A549 (cell line): ENCODE measurements at regions not wholly inside any gene's neighbourhood (a gene's known extent, or its start where the extent isn't known, plus 50 kb on each side); places are given as distances from the start of the nearest gene placed in this dataset.

Experiments
- ATAC-seq, 2 experiments: fragments of 200-7000 bp in 1 of 2; fragments of >200 bp in 1 of 2; cut with Nextera tagmentation in 1 of 2; cut with Tn5 transposase in 1 of 2; 3 replicates each; pipeline versions ENCODE4 v1.8.0 to v1.9.1; 2018 to 2020; ENCODE audit warnings: mild to moderate bottlenecking in 1 of 2, moderate library complexity in 1 of 2
- CTCF ChIA-PET: fragments of 300-600 bp; sonication (Branson Sonifier 250); formaldehyde crosslinking; extraction: SDS; loops from one replicate; lab custom pipeline; 2021; ENCODE audit warnings: antibody characterized with exemption, inconsistent platforms; lab: Yijun Ruan, JAX
- POLR2A ChIA-PET: fragments of 350-600 bp; formaldehyde crosslinking; extraction: SDS; loops from one replicate; lab custom pipeline; 2021; ENCODE audit warnings: antibody characterized with exemption, inconsistent platforms; lab: Yijun Ruan, JAX
- DNase-seq, 2 experiments: peaks; one replicate each; pipeline versions ENCODE4 v3.0.0 to v3.0.0-alpha.2; 2011 to 2016; ENCODE audit warnings: low read depth in 1 of 2, low spot score in 1 of 2
- FAIRE-seq: peaks from 2 replicates; lab custom pipeline; 2011; peaks lifted over from hg19 to GRCh38; lab: Jason Lieb, UNC
- H3K27ac ChIP-seq, 2 experiments: fragments of >200 bp; sonication (Bioruptor Twin); formaldehyde crosslinking; 3 replicates each; pipeline ENCODE4 v1.5.1; 2016 to 2017
- H3K4me1 ChIP-seq: fragments of >200 bp; sonication (Bioruptor Twin); formaldehyde crosslinking; 3 replicates; pipeline ENCODE4 v1.6.1; 2016
- H3K4me2 ChIP-seq: fragments of >200 bp; sonication (Bioruptor Twin); formaldehyde crosslinking; 3 replicates; pipeline ENCODE4 v1.6.1; 2016
- H3K4me3 ChIP-seq: fragments of >200 bp; sonication (Bioruptor Twin); formaldehyde crosslinking; 3 replicates; pipeline ENCODE4 v1.5.1; 2016
- H3K9me3 ChIP-seq: fragments of >200 bp; sonication (Bioruptor Twin); formaldehyde crosslinking; 3 replicates; pipeline ENCODE4 v1.6.1; 2016
- CHD2 ChIP-seq: fragments of 150-350 bp; IDR thresholded peaks from 2 replicates; pipeline ENCODE4 v1.6.1; 2014; ENCODE audit warnings: low read length; ENCODE audit not compliant: partially characterized antibody
- EHMT2 ChIP-seq: fragments of 200-600 bp; sonication (generic); IDR thresholded peaks from 2 replicates; pipeline ENCODE4 v1.6.1; 2016; ENCODE audit warnings: antibody characterized with exemption, low read depth, mild to moderate bottlenecking, moderate library complexity
- EP300 ChIP-seq, 2 experiments: fragments of >200 bp; sonication (Bioruptor Twin); formaldehyde crosslinking; IDR thresholded peaks; 2 replicates in 1 of 2; 3 replicates in 1 of 2; pipeline ENCODE4 v1.6.1; 2016 to 2017
- HOXB13 ChIP-seq: fragments of 250-450 bp; sonication (Bioruptor Pico); IDR thresholded peaks from 2 replicates; pipeline ENCODE4 v1.5.0; 2020; ENCODE audit warnings: low read depth, mild to moderate bottlenecking, moderate library complexity
- HOXB5 ChIP-seq: fragments of 250-450 bp; sonication (Bioruptor Pico); IDR thresholded peaks from 2 replicates; pipeline ENCODE4 v1.5.0; 2020; ENCODE audit warnings: mild to moderate bottlenecking, moderate library complexity
- KDM5A ChIP-seq: fragments of 200-600 bp; sonication (generic); IDR thresholded peaks from 2 replicates; pipeline ENCODE4 v1.6.1; 2016; ENCODE audit warnings: antibody characterized with exemption, mild to moderate bottlenecking
- NFE2L2 ChIP-seq: fragments of 150-350 bp; conservative IDR thresholded peaks from 2 replicates; pipeline ENCODE4 v1.6.1; 2014; ENCODE audit warnings: low read length
- NPAS2 ChIP-seq: fragments of 250-450 bp; sonication (Bioruptor Pico); IDR thresholded peaks from 2 replicates; pipeline ENCODE4 v1.8.0; 2022; ENCODE audit warnings: mild to moderate bottlenecking, moderate library complexity, borderline replicate concordance
- NR3C1 ChIP-seq: fragments of >200 bp; sonication (Bioruptor Twin); formaldehyde crosslinking; IDR thresholded peaks from 3 replicates; pipeline ENCODE4 v1.6.1; 2017
- RAD21 ChIP-seq, 2 experiments: fragments of >200 bp in 1 of 2; sonication (Bioruptor Twin) in 1 of 2; formaldehyde crosslinking in 1 of 2; IDR thresholded peaks in 1 of 2; conservative IDR thresholded peaks in 1 of 2; 2 replicates in 1 of 2; 3 replicates in 1 of 2; pipeline ENCODE4 v1.6.1; 2012 to 2018; ENCODE audit warnings: inconsistent platforms in 1 of 2
- RFX5 ChIP-seq: fragments of 450-650 bp; IDR thresholded peaks from 2 replicates; pipeline ENCODE4 v1.7.1; 2014; ENCODE audit warnings: antibody characterized with exemption, mild to moderate bottlenecking, moderate library complexity
- ZC3H11A ChIP-seq: fragments of 450-650 bp; IDR thresholded peaks from 2 replicates; pipeline ENCODE4 v1.6.1; 2014; ENCODE audit warnings: antibody characterized with exemption, mild to moderate bottlenecking
- ZFP36 ChIP-seq: fragments of 450-650 bp; IDR thresholded peaks from 2 replicates; pipeline ENCODE4 v1.6.1; 2014; ENCODE audit warnings: borderline replicate concordance; ENCODE audit not compliant: partially characterized antibody
- WGBS: methylation state at CpG from one replicate; pipeline ENCODE4 v1.1.6; 2017; ENCODE audit errors: missing lambda C conversion rate; 5-methylcytosine and 5-hydroxymethylcytosine counted together
- TF ChIP-seq, protein P1 (sequence below): fragments of >200 bp; sonication (Bioruptor Twin); formaldehyde crosslinking; IDR thresholded peaks from 3 replicates; pipeline ENCODE4 v1.5.1; 2016
- TF ChIP-seq, protein P2 (sequence below): fragments of 250-450 bp; sonication (Bioruptor Pico); IDR thresholded peaks from 2 replicates; pipeline ENCODE4 v1.5.0; 2020; ENCODE audit warnings: low read depth, mild to moderate bottlenecking, moderate library complexity
- TF ChIP-seq, protein P3 (sequence below): IDR thresholded peaks from 2 replicates; pipeline ENCODE4 v1.6.1; 2012; ENCODE audit warnings: low read depth, borderline replicate concordance
- TF ChIP-seq, protein P4 (sequence below): IDR thresholded peaks from 2 replicates; pipeline ENCODE4 v1.6.1; 2012
- TF ChIP-seq, protein P5 (sequence below): fragments of 200-600 bp; sonication (generic); IDR thresholded peaks from 2 replicates; pipeline ENCODE4 v1.6.1; 2016; ENCODE audit warnings: antibody characterized with exemption, mild to moderate bottlenecking, moderate library complexity

DNA sequence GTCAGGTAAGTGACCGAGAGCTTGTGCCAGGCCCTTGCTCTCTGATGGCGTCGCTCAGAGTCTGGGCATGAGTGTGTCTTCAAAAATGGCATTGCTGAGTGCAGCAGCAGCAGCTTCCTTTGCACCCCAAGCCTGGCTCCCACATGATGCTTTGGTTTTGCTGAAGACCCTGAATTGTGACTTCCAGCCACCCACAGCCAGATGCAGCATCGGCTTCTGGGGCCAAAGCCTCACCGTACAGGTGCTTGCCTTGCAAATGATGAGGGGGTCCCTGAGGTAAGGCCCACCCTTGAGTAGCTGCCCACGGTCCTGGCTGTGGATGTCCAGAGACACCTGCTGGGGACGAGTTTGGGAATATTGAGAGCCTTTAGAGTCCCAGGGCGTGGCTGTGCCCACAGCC, 57.9 kb downstream of the JAKMIP3 start:
- Histone ChIP-seq H3K4me3 (no peak overlapping the region), H3K4me2 (no peak overlapping the region), H3K9me3 (no peaks in the 10 kb centered on the region), H3K27ac (no peak overlapping the region), H3K4me1 (no peaks in the 10 kb centered on the region)
- FAIRE-seq (no peak), ATAC-seq (no peak), DNase-seq (no peak)
- WGBS, result 88% methylated on average over 6 of the region's 8 CpGs
- TF ChIP-seq HOXB5 (no peak), EHMT2 (no peak), CHD2 (no peak), KDM5A (no peak), ZFP36 (no peak), NPAS2 (CRISPR knock-in tag) (no peak), ZC3H11A (no peak), RFX5 (no peak), EP300 (IDR thresholded peaks at IDR 0.05) (no peak), NR3C1 (no peak), HOXB13 (CRISPR knock-in tag) (no peak), RAD21 (conservative IDR thresholded peaks at IDR 0.05 in 1 of 2, IDR thresholded peaks at IDR 0.05 in 1 of 2) (no peak), NFE2L2 (no peak)
- TF ChIP-seq, protein P1, sequence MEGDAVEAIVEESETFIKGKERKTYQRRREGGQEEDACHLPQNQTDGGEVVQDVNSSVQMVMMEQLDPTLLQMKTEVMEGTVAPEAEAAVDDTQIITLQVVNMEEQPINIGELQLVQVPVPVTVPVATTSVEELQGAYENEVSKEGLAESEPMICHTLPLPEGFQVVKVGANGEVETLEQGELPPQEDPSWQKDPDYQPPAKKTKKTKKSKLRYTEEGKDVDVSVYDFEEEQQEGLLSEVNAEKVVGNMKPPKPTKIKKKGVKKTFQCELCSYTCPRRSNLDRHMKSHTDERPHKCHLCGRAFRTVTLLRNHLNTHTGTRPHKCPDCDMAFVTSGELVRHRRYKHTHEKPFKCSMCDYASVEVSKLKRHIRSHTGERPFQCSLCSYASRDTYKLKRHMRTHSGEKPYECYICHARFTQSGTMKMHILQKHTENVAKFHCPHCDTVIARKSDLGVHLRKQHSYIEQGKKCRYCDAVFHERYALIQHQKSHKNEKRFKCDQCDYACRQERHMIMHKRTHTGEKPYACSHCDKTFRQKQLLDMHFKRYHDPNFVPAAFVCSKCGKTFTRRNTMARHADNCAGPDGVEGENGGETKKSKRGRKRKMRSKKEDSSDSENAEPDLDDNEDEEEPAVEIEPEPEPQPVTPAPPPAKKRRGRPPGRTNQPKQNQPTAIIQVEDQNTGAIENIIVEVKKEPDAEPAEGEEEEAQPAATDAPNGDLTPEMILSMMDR, result no peak
- TF ChIP-seq, protein P2, sequence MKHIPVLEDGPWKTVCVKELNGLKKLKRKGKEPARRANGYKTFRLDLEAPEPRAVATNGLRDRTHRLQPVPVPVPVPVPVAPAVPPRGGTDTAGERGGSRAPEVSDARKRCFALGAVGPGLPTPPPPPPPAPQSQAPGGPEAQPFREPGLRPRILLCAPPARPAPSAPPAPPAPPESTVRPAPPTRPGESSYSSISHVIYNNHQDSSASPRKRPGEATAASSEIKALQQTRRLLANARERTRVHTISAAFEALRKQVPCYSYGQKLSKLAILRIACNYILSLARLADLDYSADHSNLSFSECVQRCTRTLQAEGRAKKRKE (CRISPR knock-in tag), result no peak
- TF ChIP-seq, protein P3, sequence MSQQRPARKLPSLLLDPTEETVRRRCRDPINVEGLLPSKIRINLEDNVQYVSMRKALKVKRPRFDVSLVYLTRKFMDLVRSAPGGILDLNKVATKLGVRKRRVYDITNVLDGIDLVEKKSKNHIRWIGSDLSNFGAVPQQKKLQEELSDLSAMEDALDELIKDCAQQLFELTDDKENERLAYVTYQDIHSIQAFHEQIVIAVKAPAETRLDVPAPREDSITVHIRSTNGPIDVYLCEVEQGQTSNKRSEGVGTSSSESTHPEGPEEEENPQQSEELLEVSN, result no peak
- TF ChIP-seq, protein P4, sequence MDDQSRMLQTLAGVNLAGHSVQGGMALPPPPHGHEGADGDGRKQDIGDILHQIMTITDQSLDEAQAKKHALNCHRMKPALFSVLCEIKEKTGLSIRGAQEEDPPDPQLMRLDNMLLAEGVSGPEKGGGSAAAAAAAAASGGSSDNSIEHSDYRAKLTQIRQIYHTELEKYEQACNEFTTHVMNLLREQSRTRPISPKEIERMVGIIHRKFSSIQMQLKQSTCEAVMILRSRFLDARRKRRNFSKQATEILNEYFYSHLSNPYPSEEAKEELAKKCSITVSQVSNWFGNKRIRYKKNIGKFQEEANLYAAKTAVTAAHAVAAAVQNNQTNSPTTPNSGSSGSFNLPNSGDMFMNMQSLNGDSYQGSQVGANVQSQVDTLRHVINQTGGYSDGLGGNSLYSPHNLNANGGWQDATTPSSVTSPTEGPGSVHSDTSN, result no peak
- TF ChIP-seq, protein P5, sequence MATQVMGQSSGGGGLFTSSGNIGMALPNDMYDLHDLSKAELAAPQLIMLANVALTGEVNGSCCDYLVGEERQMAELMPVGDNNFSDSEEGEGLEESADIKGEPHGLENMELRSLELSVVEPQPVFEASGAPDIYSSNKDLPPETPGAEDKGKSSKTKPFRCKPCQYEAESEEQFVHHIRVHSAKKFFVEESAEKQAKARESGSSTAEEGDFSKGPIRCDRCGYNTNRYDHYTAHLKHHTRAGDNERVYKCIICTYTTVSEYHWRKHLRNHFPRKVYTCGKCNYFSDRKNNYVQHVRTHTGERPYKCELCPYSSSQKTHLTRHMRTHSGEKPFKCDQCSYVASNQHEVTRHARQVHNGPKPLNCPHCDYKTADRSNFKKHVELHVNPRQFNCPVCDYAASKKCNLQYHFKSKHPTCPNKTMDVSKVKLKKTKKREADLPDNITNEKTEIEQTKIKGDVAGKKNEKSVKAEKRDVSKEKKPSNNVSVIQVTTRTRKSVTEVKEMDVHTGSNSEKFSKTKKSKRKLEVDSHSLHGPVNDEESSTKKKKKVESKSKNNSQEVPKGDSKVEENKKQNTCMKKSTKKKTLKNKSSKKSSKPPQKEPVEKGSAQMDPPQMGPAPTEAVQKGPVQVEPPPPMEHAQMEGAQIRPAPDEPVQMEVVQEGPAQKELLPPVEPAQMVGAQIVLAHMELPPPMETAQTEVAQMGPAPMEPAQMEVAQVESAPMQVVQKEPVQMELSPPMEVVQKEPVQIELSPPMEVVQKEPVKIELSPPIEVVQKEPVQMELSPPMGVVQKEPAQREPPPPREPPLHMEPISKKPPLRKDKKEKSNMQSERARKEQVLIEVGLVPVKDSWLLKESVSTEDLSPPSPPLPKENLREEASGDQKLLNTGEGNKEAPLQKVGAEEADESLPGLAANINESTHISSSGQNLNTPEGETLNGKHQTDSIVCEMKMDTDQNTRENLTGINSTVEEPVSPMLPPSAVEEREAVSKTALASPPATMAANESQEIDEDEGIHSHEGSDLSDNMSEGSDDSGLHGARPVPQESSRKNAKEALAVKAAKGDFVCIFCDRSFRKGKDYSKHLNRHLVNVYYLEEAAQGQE, result no peak
- ChIA-PET CTCF (interaction anchor here (1.0 to 1.1 kb wide), 2 partner anchors 19 to 238 kb away, joined by 3 read pairs; no protein-coding TSS in a partner anchor), POLR2A (no interaction called here)
